HUES64 (cell line): ENCODE measurements at regions not wholly inside any gene's neighbourhood (a gene's known extent, or its start where the extent isn't known, plus 50 kb on each side); places are given as distances from the start of the nearest gene placed in this dataset.
A peak's percentile ranks its signal among the peaks of the same experiment; 100 is the strongest.

Source experiments
- H3K27ac ChIP-seq: 2 replicates; pipeline ENCODE4 v1.7.0; 2013; ENCODE audit warnings: low read depth, low read length, inconsistent platforms
- H3K27me3 ChIP-seq: 2 replicates; pipeline ENCODE4 v1.6.1; 2013; ENCODE audit warnings: mild to moderate bottlenecking, low read length; ENCODE audit not compliant: insufficient read depth
- H3K36me3 ChIP-seq: 2 replicates; pipeline ENCODE4 v1.6.1; 2013; ENCODE audit warnings: mild to moderate bottlenecking, low read length; ENCODE audit not compliant: insufficient read depth
- H3K4me1 ChIP-seq: 2 replicates; pipeline ENCODE4 v1.6.1; 2013; ENCODE audit warnings: mild to moderate bottlenecking, low read length, moderate library complexity; ENCODE audit not compliant: insufficient read depth
- H3K4me3 ChIP-seq: 2 replicates; pipeline ENCODE4 v1.5.1; 2013; ENCODE audit warnings: mild to moderate bottlenecking, low read length, moderate library complexity
- H3K9ac ChIP-seq: 2 replicates; pipeline ENCODE4 v1.6.1; 2013; ENCODE audit warnings: mild to moderate bottlenecking, low read depth, low read length
- H3K9me3 ChIP-seq: 2 replicates; pipeline ENCODE4 v1.6.1; 2013; ENCODE audit warnings: low read depth, low read length; ENCODE audit not compliant: insufficient read depth
- WGBS: fragments of 150-250, 120-280 bp; methylation state at CpG from one replicate; pipeline ENCODE4 v1.1.7; 2013; ENCODE audit warnings: missing lambda C conversion rate; 5-methylcytosine and 5-hydroxymethylcytosine counted together

GRCh38 chr2:120785228-120785966 is 49.7 kb downstream of the GLI2 start:
- Histone ChIP-seq H3K9ac (peak overlapping the region; percentile 35; the same call in 1 of the 2 replicates), H3K9me3 (no peaks in the 10 kb centered on the region), H3K27me3 (no peaks in the 10 kb centered on the region), H3K27ac (peak overlapping the region; percentile 93), H3K4me3 (no peak overlapping the region), H3K4me1 (peaks cover 62% of the 10 kb centered on the region), H3K36me3 (no peaks in the 10 kb centered on the region)
- WGBS: 79% methylated on average over 10 of the region's 10 CpGs

GRCh38 chr2:120786038-120786960 is 50.6 kb downstream of the GLI2 start:
- no peaks in the 10 kb centered on the region for H3K27me3 ChIP-seq

GRCh38 chr2:120787111-120787821 is 51.6 kb downstream of the GLI2 start:
- Histone ChIP-seq H3K4me3 (no peak overlapping the region), H3K27ac (peak overlapping the region; percentile 37), H3K9me3 (no peaks in the 10 kb centered on the region), H3K4me1 (peaks cover 74% of the 10 kb centered on the region), H3K36me3 (no peaks in the 10 kb centered on the region), H3K27me3 (no peaks in the 10 kb centered on the region), H3K9ac (no peak overlapping the region)
- WGBS: 76% methylated on average over 15 of the region's 15 CpGs

More at GRCh38 chr2:120786038-120786960, 50.6 kb downstream of the GLI2 start:
- H3K9ac ChIP-seq: peak overlapping the region; percentile 35; the same call in 1 of the 2 replicates
- H3K27ac ChIP-seq: peak overlapping the region; percentile 93
- WGBS: 25% methylated on average over 11 of the region's 13 CpGs
- peaks cover 66% of the 10 kb centered on the region for H3K4me1 ChIP-seq
- no peak overlapping the region for H3K4me3 ChIP-seq
- no peaks in the 10 kb centered on the region for H3K36me3 ChIP-seq
- H3K9me3 ChIP-seq: no peaks in the 10 kb centered on the region

GRCh38 chr2:120787822-120788700 is 52.4 kb downstream of the GLI2 start:
- H3K4me1 ChIP-seq: peaks cover 68% of the 10 kb centered on the region
- no peak overlapping the region for H3K4me3 ChIP-seq
- H3K9ac ChIP-seq: no peak overlapping the region
- peak overlapping the region; percentile 37 for H3K27ac ChIP-seq
- no peaks in the 10 kb centered on the region for H3K9me3 ChIP-seq
- no peaks in the 10 kb centered on the region for H3K27me3 ChIP-seq
- no peaks in the 10 kb centered on the region for H3K36me3 ChIP-seq
- 72% methylated on average over 10 of the region's 10 CpGs for WGBS

GRCh38 chr2:120791243-120791961 is 55.7 kb downstream of the GLI2 start:
- Histone ChIP-seq H3K27ac (no peak overlapping the region; the same call in 1 of the 2 replicates), H3K4me1 (peaks cover 40% of the 10 kb centered on the region), H3K9me3 (no peaks in the 10 kb centered on the region), H3K4me3 (no peak overlapping the region), H3K27me3 (no peaks in the 10 kb centered on the region), H3K36me3 (no peaks in the 10 kb centered on the region), H3K9ac (no peak overlapping the region; the same call in 1 of the 2 replicates)
- WGBS: 89% methylated on average over 14 of the region's 14 CpGs

- no peaks in the 10 kb centered on the region for H3K27me3 ChIP-seq
- H3K9me3 ChIP-seq: no peaks in the 10 kb centered on the region
- 63% methylated on average over 11 of the region's 11 CpGs for WGBS
- H3K4me1 ChIP-seq: peaks cover 41% of the 10 kb centered on the region
- H3K4me3 ChIP-seq: no peak overlapping the region
- H3K36me3 ChIP-seq: no peaks in the 10 kb centered on the region
- no peak overlapping the region for H3K27ac ChIP-seq
- H3K9ac ChIP-seq: no peak overlapping the region
These were observed 56.3 kb downstream of the GLI2 start for GRCh38 chr2:120791962-120792297.

- no peak overlapping the region for H3K27ac ChIP-seq
- H3K9ac ChIP-seq: no peak overlapping the region
- H3K9me3 ChIP-seq: no peaks in the 10 kb centered on the region
- H3K4me3 ChIP-seq: no peak overlapping the region
- H3K4me1 ChIP-seq: peaks cover 42% of the 10 kb centered on the region
- H3K27me3 ChIP-seq: no peaks in the 10 kb centered on the region
- 91% methylated on average over 10 of the region's 10 CpGs for WGBS
- no peaks in the 10 kb centered on the region for H3K36me3 ChIP-seq
These were observed 58.2 kb downstream of the GLI2 start for GRCh38 chr2:120793682-120794403.

- Histone ChIP-seq H3K4me3 (no peak overlapping the region), H3K9me3 (no peaks in the 10 kb centered on the region), H3K27me3 (no peaks in the 10 kb centered on the region), H3K4me1 (peaks cover 43% of the 10 kb centered on the region), H3K9ac (no peak overlapping the region), H3K27ac (no peak overlapping the region), H3K36me3 (no peaks in the 10 kb centered on the region; the same call in 1 of the 2 replicates)
- 87% methylated on average over 3 of the region's 3 CpGs for WGBS
These were observed 59.0 kb downstream of the GLI2 start for GRCh38 chr2:120794716-120795115.

GRCh38 chr2:120796094-120796493 is 60.4 kb downstream of the GLI2 start:
- no peak overlapping the region for H3K4me3 ChIP-seq
- peaks cover 37% of the 10 kb centered on the region for H3K4me1 ChIP-seq
- no peak overlapping the region; the same call in 1 of the 2 replicates for H3K9ac ChIP-seq
- no peaks in the 10 kb centered on the region for H3K9me3 ChIP-seq
- no peaks in the 10 kb centered on the region; the same call in 1 of the 2 replicates for H3K36me3 ChIP-seq
- WGBS: 90% methylated on average over 7 of the region's 7 CpGs
- no peaks in the 10 kb centered on the region for H3K27me3 ChIP-seq
- H3K27ac ChIP-seq: no peak overlapping the region
